Endothelial cell of umbilical vein (primary cell): ENCODE measurements at regions not wholly inside any gene's neighbourhood (a gene's known extent, or its start where the extent isn't known, plus 50 kb on each side); places are given as distances from the start of the nearest gene placed in this dataset.

Experiments
- EZH2 ChIP-seq: IDR thresholded peaks from 2 replicates; pipeline ENCODE4 v1.6.1; 2012; ENCODE audit warnings: borderline replicate concordance, low read depth, mild to moderate bottlenecking, moderate library complexity, low read length, inconsistent platforms; ENCODE audit not compliant: severe bottlenecking
- GATA2 ChIP-seq: IDR thresholded peaks from 2 replicates; pipeline ENCODE4 v1.7.0; 2011; ENCODE audit warnings: low read depth, mild to moderate bottlenecking, moderate library complexity, mixed read lengths, low read length; ENCODE audit not compliant: insufficient read length, insufficient read depth
- MAX ChIP-seq: IDR thresholded peaks from 2 replicates; pipeline ENCODE4 v1.6.1; 2011; ENCODE audit not compliant: insufficient read depth, insufficient read length
- POLR2A ChIP-seq: IDR thresholded peaks from 2 replicates; pipeline ENCODE4 v1.6.1; 2012; ENCODE audit warnings: low read depth, mild to moderate bottlenecking, control low read depth, low read length
- POLR2AphosphoS5 ChIP-seq: IDR thresholded peaks from 2 replicates; pipeline ENCODE4 v1.6.1; 2012; ENCODE audit warnings: low read depth, mild to moderate bottlenecking, control low read depth, low read length, moderate library complexity; ENCODE audit not compliant: insufficient read depth
- TF ChIP-seq, protein P1 (sequence below), 2 donors: IDR thresholded peaks; 1 replicate in 1 of 2; 2 replicates in 1 of 2; pipeline ENCODE4 v1.5.1; 2011; ENCODE audit warnings: low read length in 2 of 2, mild to moderate bottlenecking in 2 of 2, moderate library complexity in 2 of 2, control low read depth in 1 of 2, inconsistent platforms in 1 of 2, low read depth in 1 of 2; ENCODE audit not compliant: insufficient read depth in 1 of 2; ENCODE audit errors: extremely low read depth in 1 of 2

- TF ChIP-seq EZH2: no peak
- TF ChIP-seq, protein P1, sequence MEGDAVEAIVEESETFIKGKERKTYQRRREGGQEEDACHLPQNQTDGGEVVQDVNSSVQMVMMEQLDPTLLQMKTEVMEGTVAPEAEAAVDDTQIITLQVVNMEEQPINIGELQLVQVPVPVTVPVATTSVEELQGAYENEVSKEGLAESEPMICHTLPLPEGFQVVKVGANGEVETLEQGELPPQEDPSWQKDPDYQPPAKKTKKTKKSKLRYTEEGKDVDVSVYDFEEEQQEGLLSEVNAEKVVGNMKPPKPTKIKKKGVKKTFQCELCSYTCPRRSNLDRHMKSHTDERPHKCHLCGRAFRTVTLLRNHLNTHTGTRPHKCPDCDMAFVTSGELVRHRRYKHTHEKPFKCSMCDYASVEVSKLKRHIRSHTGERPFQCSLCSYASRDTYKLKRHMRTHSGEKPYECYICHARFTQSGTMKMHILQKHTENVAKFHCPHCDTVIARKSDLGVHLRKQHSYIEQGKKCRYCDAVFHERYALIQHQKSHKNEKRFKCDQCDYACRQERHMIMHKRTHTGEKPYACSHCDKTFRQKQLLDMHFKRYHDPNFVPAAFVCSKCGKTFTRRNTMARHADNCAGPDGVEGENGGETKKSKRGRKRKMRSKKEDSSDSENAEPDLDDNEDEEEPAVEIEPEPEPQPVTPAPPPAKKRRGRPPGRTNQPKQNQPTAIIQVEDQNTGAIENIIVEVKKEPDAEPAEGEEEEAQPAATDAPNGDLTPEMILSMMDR (IDR thresholded peaks at IDR 0.05; ENCODE audit: extremely low read depth in 1 of 2, insufficient read depth in 1 of 2, low read depth in 1 of 2, low read length in 2 of 2): no peak
- TF ChIP-seq POLR2A: no peak
- no peak for TF ChIP-seq POLR2AphosphoS5
- TF ChIP-seq GATA2: no peak
- no peak for TF ChIP-seq MAX
Measured at GRCh38 chr3:110262896-110263295, 808.7 kb upstream of the NECTIN3 start.
